ENCODE measurements at regions not wholly inside any gene's neighbourhood (a gene's known extent, or its start where the extent isn't known, plus 50 kb on each side); places are given as distances from the start of the nearest gene placed in this dataset.
A peak's percentile ranks its signal among the peaks of the same experiment; 100 is the strongest.

- no peak for TF ChIP-seq POLR2A (IDR thresholded peaks at IDR 0.05)
- TF ChIP-seq CTCF (IDR thresholded peaks at IDR 0.05 in 4 of 5, conservative IDR thresholded peaks at IDR 0.05 in 1 of 5), result peak; percentile 35 to 62 (median 47)
Measured at GRCh38 chrX:8364369-8365141, 100.1 kb upstream of the VCX3B start.
